ENCODE measurements at regions not wholly inside any gene's neighbourhood (a gene's known extent, or its start where the extent isn't known, plus 50 kb on each side); places are given as distances from the start of the nearest gene placed in this dataset.

DNA sequence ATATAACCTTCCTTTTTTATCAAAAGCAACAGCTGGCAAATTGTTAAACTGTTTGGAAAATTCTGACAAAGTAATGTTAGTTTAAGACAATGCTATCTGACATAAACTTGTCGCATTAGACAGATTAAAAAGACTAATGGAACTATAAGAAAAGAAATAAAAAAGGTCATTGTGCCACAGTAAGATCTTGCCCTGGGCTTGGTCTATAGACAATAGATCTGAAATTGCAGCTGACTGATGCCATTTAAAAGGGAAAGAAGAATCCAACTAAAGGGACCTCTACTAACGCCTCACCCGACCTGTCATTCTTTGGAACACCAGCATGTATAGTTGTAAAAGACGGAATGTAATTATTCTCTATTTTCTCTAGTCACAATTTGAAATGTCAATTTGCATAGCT, 644.4 kb upstream of the GRAMD2B start:
- no peak for DNase-seq (ENCODE audit: low spot score)
- Mint-ChIP-seq H3K4me3 (no peak overlapping the region), H3K27ac (no peak overlapping the region), H3K27me3 (ENCODE audit: insufficient read depth) (no peaks in the 10 kb centered on the region), H3K4me1 (ENCODE audit: low read depth) (no peaks in the 10 kb centered on the region), H3K9me3 (peaks cover 4% of the 10 kb centered on the region), H3K36me3 (ENCODE audit: low read depth) (no peaks in the 10 kb centered on the region)
- intact Hi-C loops (cut with micrococcal nuclease): no loop called here

DNA sequence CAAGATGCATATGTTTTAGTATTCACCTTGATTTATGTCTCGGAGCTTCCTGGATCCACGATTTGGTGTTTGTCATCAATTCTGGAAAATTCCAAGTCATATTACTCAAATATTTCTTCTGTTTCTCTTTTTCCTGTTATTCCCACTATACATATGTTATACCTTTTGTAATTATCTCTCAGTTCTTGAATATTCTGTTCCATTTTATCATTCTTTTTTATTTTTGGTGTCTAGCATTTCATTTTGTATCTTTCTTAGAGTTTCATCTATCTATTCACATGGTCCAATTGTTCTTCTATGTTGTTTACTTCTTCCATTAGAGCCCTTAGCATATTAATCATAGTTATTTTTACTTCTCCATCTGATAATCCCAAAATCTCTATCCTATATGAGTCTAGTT, 637.8 kb upstream of the GRAMD2B start:
- Mint-ChIP-seq H3K9me3 (peaks cover 4% of the 10 kb centered on the region), H3K27me3 (ENCODE audit: insufficient read depth) (no peaks in the 10 kb centered on the region), H3K36me3 (ENCODE audit: low read depth) (no peaks in the 10 kb centered on the region), H3K27ac (no peak overlapping the region), H3K4me1 (ENCODE audit: low read depth) (no peaks in the 10 kb centered on the region), H3K4me3 (no peak overlapping the region)
- DNase-seq (ENCODE audit: low spot score): no peak
- intact Hi-C loops (cut with micrococcal nuclease): no loop called here

DNA sequence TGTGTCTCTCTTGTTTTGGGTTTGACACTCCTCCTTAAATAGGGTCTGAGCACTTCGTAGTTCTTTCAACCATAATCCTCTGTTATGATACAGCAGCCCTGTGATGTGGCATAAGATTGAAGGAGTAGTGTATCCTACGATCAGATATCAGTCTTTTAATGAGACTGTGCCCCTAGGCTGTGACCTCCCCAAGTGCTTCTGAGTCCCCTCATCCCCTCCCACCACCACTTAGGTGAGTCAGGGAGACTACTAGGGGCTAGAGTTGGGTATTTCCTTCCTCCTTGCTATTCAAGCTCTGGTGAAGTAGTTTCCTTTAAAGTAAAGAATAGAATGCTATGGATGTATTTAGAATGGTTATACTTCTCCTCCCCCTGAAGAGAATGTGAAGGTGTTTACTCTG, 637.2 kb upstream of the GRAMD2B start:
- Mint-ChIP-seq H3K27me3 (ENCODE audit: insufficient read depth) (no peaks in the 10 kb centered on the region), H3K4me3 (no peak overlapping the region), H3K4me1 (ENCODE audit: low read depth) (no peaks in the 10 kb centered on the region), H3K27ac (no peak overlapping the region), H3K36me3 (ENCODE audit: low read depth) (no peaks in the 10 kb centered on the region), H3K9me3 (peaks cover 7% of the 10 kb centered on the region)
- intact Hi-C loops (cut with micrococcal nuclease): no loop called here
- DNase-seq (ENCODE audit: low spot score): no peak

DNA sequence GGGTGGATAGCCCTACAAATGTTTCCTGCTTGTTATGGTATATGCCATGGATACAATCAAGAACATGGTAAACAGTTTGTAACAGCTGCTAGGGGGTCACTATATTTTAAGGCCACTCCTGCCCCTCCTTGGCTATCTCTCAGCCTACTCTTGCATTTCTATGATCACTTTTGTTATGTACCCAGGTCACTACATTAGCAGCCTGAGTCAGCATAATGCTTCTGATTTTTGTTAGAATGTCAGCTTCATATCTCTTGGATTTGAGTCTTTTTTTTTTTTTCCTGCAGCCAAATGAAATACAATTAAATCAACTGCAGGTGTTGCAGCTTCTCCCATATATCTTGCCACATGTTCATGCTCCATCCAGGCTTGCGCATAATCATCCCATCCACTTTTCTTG, 629.7 kb upstream of the GRAMD2B start:
- H3K4me1 Mint-ChIP-seq (ENCODE audit: low read depth): no peaks in the 10 kb centered on the region
- H3K36me3 Mint-ChIP-seq (ENCODE audit: low read depth): no peaks in the 10 kb centered on the region
- no peak overlapping the region for H3K27ac Mint-ChIP-seq
- H3K9me3 Mint-ChIP-seq: peaks cover 16% of the 10 kb centered on the region
- no peaks in the 10 kb centered on the region for H3K27me3 Mint-ChIP-seq (ENCODE audit: insufficient read depth)
- no peak for DNase-seq (ENCODE audit: low spot score)
- H3K4me3 Mint-ChIP-seq: no peak overlapping the region
- intact Hi-C loops (cut with micrococcal nuclease): no loop called here

DNA sequence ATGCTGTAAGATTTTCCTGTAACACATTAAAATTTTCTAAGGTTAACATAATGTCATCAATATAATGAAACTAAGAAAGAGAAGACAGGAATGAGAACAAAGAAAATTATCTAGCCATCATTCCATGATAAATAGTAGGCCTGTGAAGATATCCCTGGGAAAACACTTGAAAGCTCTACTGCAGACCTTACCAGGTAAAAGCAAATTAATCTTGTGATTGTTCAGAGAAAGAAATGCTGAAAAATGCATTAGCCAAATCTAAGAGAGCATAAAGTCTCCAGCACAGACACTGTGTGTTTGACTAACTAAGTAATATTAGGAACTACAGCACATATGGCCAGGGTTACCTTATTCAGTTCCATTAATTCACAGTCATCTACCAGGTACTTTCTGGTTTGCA, 628.3 kb upstream of the GRAMD2B start:
- Mint-ChIP-seq H3K36me3 (ENCODE audit: low read depth) (no peaks in the 10 kb centered on the region), H3K9me3 (peaks cover 20% of the 10 kb centered on the region), H3K4me3 (no peak overlapping the region), H3K4me1 (ENCODE audit: low read depth) (no peaks in the 10 kb centered on the region), H3K27me3 (ENCODE audit: insufficient read depth) (no peaks in the 10 kb centered on the region), H3K27ac (no peak overlapping the region)
- intact Hi-C loops (cut with micrococcal nuclease): no loop called here
- DNase-seq (ENCODE audit: low spot score): no peak

DNA sequence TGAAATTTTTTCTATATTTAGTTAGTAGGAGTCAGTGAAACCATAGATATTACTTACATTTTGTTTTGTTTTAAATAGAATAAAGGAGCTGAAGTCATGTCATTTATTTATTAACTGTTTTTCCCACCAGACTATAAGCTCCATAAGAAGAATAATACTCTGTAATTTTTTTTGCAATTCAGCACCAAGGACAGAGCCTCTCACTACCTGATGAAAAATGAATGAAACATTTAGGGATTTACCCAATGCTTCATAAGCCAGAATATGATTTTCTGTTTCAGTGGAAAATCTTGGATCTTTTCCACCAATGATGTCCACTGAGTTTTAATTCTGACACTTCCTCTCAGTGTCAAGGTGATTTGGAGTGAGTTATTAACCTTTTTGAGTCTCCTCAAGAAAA, 624.9 kb upstream of the GRAMD2B start:
- Mint-ChIP-seq H3K4me3 (no peak overlapping the region), H3K9me3 (peaks cover 10% of the 10 kb centered on the region), H3K36me3 (ENCODE audit: low read depth) (no peaks in the 10 kb centered on the region), H3K27me3 (ENCODE audit: insufficient read depth) (no peaks in the 10 kb centered on the region), H3K4me1 (ENCODE audit: low read depth) (no peaks in the 10 kb centered on the region), H3K27ac (no peak overlapping the region)
- intact Hi-C loops (cut with micrococcal nuclease): no loop called here
- no peak for DNase-seq (ENCODE audit: low spot score)

DNA sequence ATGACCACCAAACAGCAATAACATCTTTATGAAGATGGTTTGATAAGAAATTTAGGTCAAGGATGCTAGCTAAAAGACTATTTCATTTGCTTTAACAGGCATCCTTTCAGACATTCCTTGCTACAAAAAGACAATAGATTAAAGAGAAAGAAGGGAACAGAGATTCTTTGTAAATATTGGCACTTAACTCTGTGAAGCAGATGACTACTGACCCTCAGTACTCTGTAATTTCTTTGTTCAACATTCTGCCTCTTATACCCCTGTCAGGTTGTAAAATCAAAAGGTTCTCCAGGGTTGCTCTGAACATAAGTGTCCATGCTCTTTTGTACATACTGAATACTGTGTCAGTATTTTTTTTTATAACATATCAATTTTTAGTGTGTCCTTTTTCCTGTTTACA, 610.6 kb upstream of the GRAMD2B start:
- no peaks in the 10 kb centered on the region for H3K9me3 Mint-ChIP-seq
- DNase-seq (ENCODE audit: low spot score): no peak
- intact Hi-C loops (cut with micrococcal nuclease): no loop called here
- no peaks in the 10 kb centered on the region for H3K36me3 Mint-ChIP-seq (ENCODE audit: low read depth)
- H3K4me1 Mint-ChIP-seq (ENCODE audit: low read depth): no peaks in the 10 kb centered on the region
- H3K4me3 Mint-ChIP-seq: no peak overlapping the region
- no peak overlapping the region for H3K27ac Mint-ChIP-seq
- no peaks in the 10 kb centered on the region for H3K27me3 Mint-ChIP-seq (ENCODE audit: insufficient read depth)

DNA sequence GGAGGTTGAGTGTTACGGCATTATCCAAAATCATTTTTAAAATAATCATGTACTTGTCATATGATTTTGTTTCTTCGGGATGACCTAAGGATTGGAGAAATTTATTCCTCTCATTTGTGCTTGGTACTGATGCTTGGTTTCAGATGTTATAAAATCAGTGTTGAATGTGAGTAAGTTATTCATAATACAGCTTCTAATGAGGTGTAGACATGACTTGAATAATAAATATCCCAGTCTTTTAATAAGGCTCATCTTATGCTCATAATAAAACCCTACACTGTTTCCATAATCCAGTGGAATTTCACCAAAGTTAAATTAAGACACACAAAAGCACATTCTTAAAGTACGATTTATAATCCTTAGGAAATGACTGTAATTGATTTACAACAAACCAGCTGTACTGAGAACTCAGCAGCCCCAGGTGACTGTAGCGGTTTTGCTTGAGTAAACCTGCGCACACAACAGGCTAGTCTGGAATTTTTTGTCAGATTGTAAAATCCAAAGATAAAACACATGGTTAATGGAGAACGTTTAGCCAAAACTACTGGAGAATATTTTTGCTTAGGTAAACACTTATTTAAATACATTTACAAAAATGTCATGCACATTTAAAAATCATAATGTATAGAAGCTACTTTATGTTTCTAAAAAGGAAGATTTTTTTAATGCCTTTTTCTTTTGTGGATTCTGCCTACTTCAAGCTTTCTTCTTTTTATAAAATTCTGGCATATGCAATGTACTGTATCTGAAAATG, 609.8 kb upstream of the GRAMD2B start:
- H3K27ac Mint-ChIP-seq: no peak overlapping the region
- intact Hi-C loops (cut with micrococcal nuclease): no loop called here
- no peaks in the 10 kb centered on the region for H3K4me1 Mint-ChIP-seq (ENCODE audit: low read depth)
- DNase-seq (ENCODE audit: low spot score): no peak
- no peaks in the 10 kb centered on the region for H3K27me3 Mint-ChIP-seq (ENCODE audit: insufficient read depth)
- H3K9me3 Mint-ChIP-seq: no peaks in the 10 kb centered on the region
- no peak overlapping the region for H3K4me3 Mint-ChIP-seq
- no peaks in the 10 kb centered on the region for H3K36me3 Mint-ChIP-seq (ENCODE audit: low read depth)

DNA sequence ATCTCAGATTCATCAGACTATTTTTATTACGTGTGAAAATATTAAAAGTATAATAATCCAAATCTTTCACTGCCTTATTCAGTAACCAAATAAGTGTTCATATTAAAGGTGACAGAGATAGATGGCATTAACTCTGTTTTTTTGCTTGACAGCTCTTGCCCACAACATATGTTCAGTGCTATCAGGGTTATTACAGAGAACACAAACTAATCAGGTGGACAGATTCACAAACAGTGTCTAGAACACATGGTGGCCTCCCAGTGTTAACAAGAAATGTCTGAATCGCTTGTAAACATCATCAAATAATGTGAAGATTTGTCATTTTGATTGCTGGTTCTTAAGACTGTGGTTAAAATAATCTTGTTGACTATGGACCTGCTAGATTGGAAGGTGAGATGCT, 609.1 kb upstream of the GRAMD2B start:
- H3K27ac Mint-ChIP-seq: no peak overlapping the region
- DNase-seq (ENCODE audit: low spot score): no peak
- no peaks in the 10 kb centered on the region for H3K36me3 Mint-ChIP-seq (ENCODE audit: low read depth)
- intact Hi-C loops (cut with micrococcal nuclease): no loop called here
- H3K9me3 Mint-ChIP-seq: no peaks in the 10 kb centered on the region
- H3K4me3 Mint-ChIP-seq: no peak overlapping the region
- no peaks in the 10 kb centered on the region for H3K27me3 Mint-ChIP-seq (ENCODE audit: insufficient read depth)
- no peaks in the 10 kb centered on the region for H3K4me1 Mint-ChIP-seq (ENCODE audit: low read depth)

DNA sequence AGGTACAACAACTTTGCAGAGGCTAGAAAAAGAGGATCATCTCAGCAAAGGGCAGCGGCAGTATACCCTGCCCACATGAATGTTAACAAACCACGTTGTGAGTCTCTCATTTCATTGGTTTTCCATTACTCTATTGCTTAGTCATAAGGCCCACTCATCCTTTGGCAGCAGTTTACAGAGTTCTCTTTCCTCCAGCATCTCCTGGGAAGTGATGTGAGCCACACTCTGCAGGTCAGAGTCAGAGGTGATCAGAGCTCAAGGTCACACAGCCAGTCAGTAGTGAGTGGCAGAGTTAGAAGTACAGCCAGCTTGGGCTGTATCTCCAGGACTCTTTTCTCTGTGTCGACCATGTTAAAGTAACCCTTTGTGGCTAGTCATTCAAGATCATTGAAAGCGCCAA, 599.6 kb upstream of the GRAMD2B start:
- Mint-ChIP-seq H3K36me3 (ENCODE audit: low read depth) (no peaks in the 10 kb centered on the region), H3K9me3 (peaks cover 6% of the 10 kb centered on the region), H3K27ac (no peak overlapping the region), H3K4me3 (no peak overlapping the region), H3K4me1 (ENCODE audit: low read depth) (no peaks in the 10 kb centered on the region), H3K27me3 (ENCODE audit: insufficient read depth) (no peaks in the 10 kb centered on the region)
- intact Hi-C loops (cut with micrococcal nuclease): no loop called here
- no peak for DNase-seq (ENCODE audit: low spot score)

DNA sequence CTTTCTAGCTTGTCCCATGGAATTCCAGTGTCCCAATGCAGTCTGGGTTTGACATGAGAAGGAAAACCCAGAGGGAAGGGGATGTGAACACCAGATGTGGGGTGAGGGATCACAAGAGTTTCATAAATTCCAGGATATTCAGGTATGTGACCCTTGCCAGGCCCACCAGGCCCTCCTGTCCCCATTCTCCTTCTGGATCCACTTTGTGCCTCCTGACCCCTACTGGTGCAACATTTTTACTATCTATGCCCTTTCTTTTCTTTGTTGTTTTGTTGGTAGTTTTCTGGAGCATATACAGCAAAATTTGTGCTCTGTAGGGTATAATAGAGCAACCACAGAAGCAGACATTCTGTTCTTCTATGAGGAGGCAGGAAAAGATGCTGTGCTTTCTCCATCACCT, 597.0 kb upstream of the GRAMD2B start:
- intact Hi-C loops (cut with micrococcal nuclease): no loop called here
- peaks cover 6% of the 10 kb centered on the region for H3K9me3 Mint-ChIP-seq
- H3K27me3 Mint-ChIP-seq (ENCODE audit: insufficient read depth): no peaks in the 10 kb centered on the region
- no peak overlapping the region for H3K27ac Mint-ChIP-seq
- DNase-seq (ENCODE audit: low spot score): no peak
- no peaks in the 10 kb centered on the region for H3K4me1 Mint-ChIP-seq (ENCODE audit: low read depth)
- H3K36me3 Mint-ChIP-seq (ENCODE audit: low read depth): no peaks in the 10 kb centered on the region
- H3K4me3 Mint-ChIP-seq: no peak overlapping the region

DNA sequence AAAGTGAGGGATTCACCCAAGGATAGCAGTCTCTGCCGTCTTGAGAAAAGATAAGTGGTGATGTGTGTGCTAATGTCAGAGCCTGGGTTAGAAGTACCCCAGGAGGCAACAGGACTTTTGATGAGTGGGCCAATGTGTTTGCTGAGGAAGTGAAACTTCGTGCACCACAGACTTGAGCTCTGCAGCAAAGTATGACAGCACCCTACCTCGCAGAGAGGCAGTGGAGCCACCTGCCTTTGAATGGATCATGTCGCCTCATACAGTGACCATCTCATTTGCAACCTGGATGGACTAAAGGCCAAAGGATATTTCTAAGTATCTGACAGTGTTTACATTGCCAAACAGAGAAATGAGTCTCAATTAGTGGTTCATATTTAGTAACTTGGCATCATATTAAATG, 593.9 kb upstream of the GRAMD2B start:
- DNase-seq (ENCODE audit: low spot score): no peak
- Mint-ChIP-seq H3K4me1 (ENCODE audit: low read depth) (no peaks in the 10 kb centered on the region), H3K27me3 (ENCODE audit: insufficient read depth) (no peaks in the 10 kb centered on the region), H3K9me3 (peaks cover 6% of the 10 kb centered on the region), H3K27ac (no peak overlapping the region), H3K36me3 (ENCODE audit: low read depth) (no peaks in the 10 kb centered on the region), H3K4me3 (no peak overlapping the region)
- intact Hi-C loops (cut with micrococcal nuclease): no loop called here

DNA sequence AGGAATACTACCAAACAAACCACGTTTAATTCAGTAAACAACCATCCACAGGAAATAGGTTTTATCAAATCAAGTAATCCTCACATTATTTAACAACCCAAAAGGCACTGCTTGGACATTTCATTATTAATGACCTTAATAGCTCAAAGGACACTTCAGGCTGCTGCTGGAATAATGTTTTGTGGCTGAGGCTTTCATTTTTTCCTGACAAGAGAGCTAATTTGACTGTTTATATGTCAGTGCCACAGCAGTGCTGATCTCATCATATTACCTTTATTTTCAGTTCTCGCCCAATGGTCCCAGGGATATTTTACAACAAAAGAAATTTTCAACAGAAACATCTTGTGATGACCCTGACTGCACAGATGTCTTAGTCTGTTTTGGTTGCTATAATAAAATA, 589.8 kb upstream of the GRAMD2B start:
- Mint-ChIP-seq H3K9me3 (no peaks in the 10 kb centered on the region), H3K27ac (no peak overlapping the region), H3K4me1 (ENCODE audit: low read depth) (no peaks in the 10 kb centered on the region), H3K27me3 (ENCODE audit: insufficient read depth) (no peaks in the 10 kb centered on the region), H3K4me3 (no peak overlapping the region), H3K36me3 (ENCODE audit: low read depth) (no peaks in the 10 kb centered on the region)
- DNase-seq (ENCODE audit: low spot score): no peak
- intact Hi-C loops (cut with micrococcal nuclease): no loop called here

DNA sequence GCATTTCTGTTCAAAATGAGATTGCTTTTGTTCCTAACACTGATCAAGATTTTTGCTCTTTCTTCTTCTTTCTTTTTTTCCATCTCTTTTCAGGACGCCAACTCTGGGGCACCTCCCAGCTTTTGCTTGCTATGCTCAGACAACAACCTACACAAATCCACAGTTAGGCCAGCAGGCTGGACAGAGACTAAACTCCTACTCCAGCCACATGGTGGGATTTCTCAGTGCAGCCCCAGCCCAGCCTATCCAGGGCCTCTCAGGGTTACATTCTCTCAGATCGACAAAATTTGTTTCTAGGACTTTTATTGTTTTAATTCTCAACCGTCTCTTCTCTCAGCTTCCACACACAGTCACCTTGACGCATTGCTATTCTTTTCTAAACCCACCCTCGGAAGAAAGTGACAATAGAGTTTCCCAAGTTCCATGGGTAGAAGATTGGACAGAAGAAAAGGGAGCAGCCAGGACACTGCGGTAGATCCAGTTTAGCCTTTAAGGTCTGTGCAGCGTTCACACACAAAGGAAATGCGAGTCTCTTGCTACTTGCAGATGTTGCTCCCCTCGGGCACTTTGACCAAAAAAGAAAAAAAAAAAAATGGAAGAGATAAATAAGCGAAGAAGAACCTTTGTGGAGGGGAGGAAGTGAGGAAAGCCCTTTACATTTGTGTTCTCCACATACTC, 588.6 kb upstream of the GRAMD2B start:
- Mint-ChIP-seq H3K4me3 (no peak overlapping the region), H3K27ac (no peak overlapping the region)

More for the DNA sequence above, 588.6 kb upstream of the GRAMD2B start:
- intact Hi-C loops (cut with micrococcal nuclease): no loop called here
- no peaks in the 10 kb centered on the region for H3K9me3 Mint-ChIP-seq
- no peaks in the 10 kb centered on the region for H3K4me1 Mint-ChIP-seq (ENCODE audit: low read depth)
- no peak for DNase-seq (ENCODE audit: low spot score)
- H3K36me3 Mint-ChIP-seq (ENCODE audit: low read depth): no peaks in the 10 kb centered on the region
- H3K27me3 Mint-ChIP-seq (ENCODE audit: insufficient read depth): no peaks in the 10 kb centered on the region

Measured in activated T-helper 1 cell treated with anti-CD3 and anti-CD28 coated beads, Interleukin-12 subunit alpha, Interleukin-12 subunit beta, Interleukin-2, Interleukin-4 antibody, amounts not matched to agents 30 ng/mL and 10 ng/mL and 1 ng/mL, durations not matched to agents 14 hours and 24 hours and 36 hours (primary cell).